ENCODE measurements at regions not wholly inside any gene's neighbourhood (a gene's known extent, or its start where the extent isn't known, plus 50 kb on each side); places are given as distances from the start of the nearest gene placed in this dataset.

DNA sequence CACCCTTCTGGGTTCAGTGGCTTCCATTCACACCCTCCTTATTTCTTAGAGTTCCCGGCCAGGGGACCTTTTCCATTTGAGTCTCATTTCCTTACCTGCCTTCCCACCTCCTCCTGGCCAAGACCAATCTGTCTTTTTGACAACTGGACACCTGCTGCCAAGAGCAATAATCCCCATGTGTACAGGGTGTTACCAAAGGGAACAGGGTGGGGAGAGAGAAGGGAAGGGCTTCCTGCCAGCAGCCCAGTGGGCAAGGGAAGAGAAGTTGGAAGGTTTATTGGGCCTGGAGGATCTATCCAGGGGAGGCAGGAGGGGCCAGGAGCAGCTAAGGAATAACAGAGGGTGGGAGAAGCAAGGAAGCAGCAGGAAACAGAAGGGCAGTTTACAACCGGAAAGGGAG is 346.2 kb downstream of the C12orf75 start:
- no peak for TF ChIP-seq EZH2phosphoT487 (conservative IDR thresholded peaks at IDR 0.05; ENCODE audit: low read length)
- TF ChIP-seq, protein P1, sequence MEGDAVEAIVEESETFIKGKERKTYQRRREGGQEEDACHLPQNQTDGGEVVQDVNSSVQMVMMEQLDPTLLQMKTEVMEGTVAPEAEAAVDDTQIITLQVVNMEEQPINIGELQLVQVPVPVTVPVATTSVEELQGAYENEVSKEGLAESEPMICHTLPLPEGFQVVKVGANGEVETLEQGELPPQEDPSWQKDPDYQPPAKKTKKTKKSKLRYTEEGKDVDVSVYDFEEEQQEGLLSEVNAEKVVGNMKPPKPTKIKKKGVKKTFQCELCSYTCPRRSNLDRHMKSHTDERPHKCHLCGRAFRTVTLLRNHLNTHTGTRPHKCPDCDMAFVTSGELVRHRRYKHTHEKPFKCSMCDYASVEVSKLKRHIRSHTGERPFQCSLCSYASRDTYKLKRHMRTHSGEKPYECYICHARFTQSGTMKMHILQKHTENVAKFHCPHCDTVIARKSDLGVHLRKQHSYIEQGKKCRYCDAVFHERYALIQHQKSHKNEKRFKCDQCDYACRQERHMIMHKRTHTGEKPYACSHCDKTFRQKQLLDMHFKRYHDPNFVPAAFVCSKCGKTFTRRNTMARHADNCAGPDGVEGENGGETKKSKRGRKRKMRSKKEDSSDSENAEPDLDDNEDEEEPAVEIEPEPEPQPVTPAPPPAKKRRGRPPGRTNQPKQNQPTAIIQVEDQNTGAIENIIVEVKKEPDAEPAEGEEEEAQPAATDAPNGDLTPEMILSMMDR (IDR thresholded peaks at IDR 0.05; ENCODE audit: insufficient read depth, low read length, poor library complexity, severe bottlenecking), result no peak
